NT2/D1 (cell line): ENCODE measurements at regions not wholly inside any gene's neighbourhood (a gene's known extent, or its start where the extent isn't known, plus 50 kb on each side); places are given as distances from the start of the nearest gene placed in this dataset.

Experiments used
- SUZ12 ChIP-seq: IDR thresholded peaks from 2 replicates; pipeline ENCODE4 v1.6.1; 2011; ENCODE audit not compliant: insufficient read length, insufficient read depth; ENCODE audit errors: extremely low read depth
- YY1 ChIP-seq: IDR thresholded peaks from 2 replicates; pipeline ENCODE4 v1.6.1; 2011; ENCODE audit not compliant: insufficient read length, insufficient read depth
- ZNF274 ChIP-seq: IDR thresholded peaks from 2 replicates; pipeline ENCODE4 v1.6.1; 2011; ENCODE audit warnings: mild to moderate bottlenecking, low read depth, low read length

GRCh38 chr7:121620206-121620605 is 224.1 kb upstream of the FAM3C start:
- TF ChIP-seq ZNF274 (no peak), SUZ12 (no peak), YY1 (no peak)
